CD8-positive, alpha-beta memory T cell (primary cell): ENCODE measurements at regions not wholly inside any gene's neighbourhood (a gene's known extent, or its start where the extent isn't known, plus 50 kb on each side); places are given as distances from the start of the nearest gene placed in this dataset.

Experiments used
- CTCF ChIA-PET: fragments of 350-600 bp; sonication (Branson Sonifier 250); formaldehyde crosslinking; loops from one replicate; lab custom pipeline; 2021; ENCODE audit warnings: antibody characterized with exemption; lab: Charles Lee
- POLR2A ChIA-PET: fragments of 350-600 bp; sonication (Branson Sonifier 250); formaldehyde crosslinking; loops from one replicate; lab custom pipeline; 2021; ENCODE audit warnings: antibody characterized with exemption; lab: Charles Lee
- DNase-seq, 5 donors: peaks; one replicate each; pipeline versions ENCODE4 v3.0.0 to v3.0.0-alpha.2; 2020 to 2022; ENCODE audit warnings: mixed read lengths in 1 of 5
- H3K27ac ChIP-seq: one replicate; pipeline ENCODE4 v1.7.0; 2013; ENCODE audit warnings: low read depth, mild to moderate bottlenecking, low read length, moderate library complexity
- H3K27me3 ChIP-seq: 2 replicates; pipeline ENCODE4 v1.7.0; 2013; ENCODE audit warnings: low read length, mild to moderate bottlenecking; ENCODE audit not compliant: insufficient read depth, poor library complexity, severe bottlenecking
- H3K36me3 ChIP-seq: 2 replicates; pipeline ENCODE4 v1.7.0; 2013; ENCODE audit warnings: mild to moderate bottlenecking, low read length, moderate library complexity; ENCODE audit not compliant: insufficient read depth
- H3K4me1 ChIP-seq: 2 replicates; pipeline ENCODE4 v1.7.0; 2013; ENCODE audit warnings: mild to moderate bottlenecking, low read length, moderate library complexity; ENCODE audit not compliant: insufficient read depth
- H3K4me3 ChIP-seq: 2 replicates; pipeline ENCODE4 v1.7.0; 2013; ENCODE audit warnings: mild to moderate bottlenecking, low read length
- H3K9me3 ChIP-seq: 2 replicates; pipeline ENCODE4 v1.7.0; 2013; ENCODE audit warnings: mild to moderate bottlenecking, low read length
- H3K27ac Mint-ChIP-seq, 8 donors: one replicate each; pipeline ENCODE4 v1.8.0; 2020 to 2021; ENCODE audit warnings: mixed read lengths in 8 of 8, mild to moderate bottlenecking in 6 of 8, inconsistent platforms in 3 of 8, moderate library complexity in 3 of 8
- H3K27me3 Mint-ChIP-seq, 2 donors: one replicate each; pipeline ENCODE4 v1.8.0; 2020 to 2021; ENCODE audit warnings: mixed read lengths in 2 of 2, mild to moderate bottlenecking in 1 of 2, moderate library complexity in 1 of 2
- H3K36me3 Mint-ChIP-seq, 3 donors: one replicate each; pipeline ENCODE4 v1.8.0; 2020 to 2021; ENCODE audit warnings: mixed read lengths in 3 of 3, inconsistent platforms in 1 of 3, mild to moderate bottlenecking in 1 of 3
- H3K4me1 Mint-ChIP-seq, 3 donors: one replicate each; pipeline ENCODE4 v1.8.0; 2020 to 2021; ENCODE audit warnings: mixed read lengths in 3 of 3, inconsistent platforms in 1 of 3, mild to moderate bottlenecking in 1 of 3
- H3K4me3 Mint-ChIP-seq, 7 donors: one replicate each; pipeline ENCODE4 v1.8.0; 2020 to 2021; ENCODE audit warnings: mixed read lengths in 7 of 7, mild to moderate bottlenecking in 6 of 7, moderate library complexity in 4 of 7, inconsistent platforms in 2 of 7
- H3K9me3 Mint-ChIP-seq, 5 donors: one replicate each; pipeline ENCODE4 v1.8.0; 2020 to 2022; ENCODE audit warnings: mixed read lengths in 5 of 5, mild to moderate bottlenecking in 3 of 5, moderate library complexity in 2 of 5, inconsistent platforms in 1 of 5

GRCh38 chr5:168027007-168027406, 264.4 kb upstream of the WWC1 start:
- CTCF ChIA-PET: interaction anchor here (1.0 kb wide), 1 partner anchor 10 kb away, joined by 3 read pairs; no protein-coding TSS in a partner anchor
- Histone ChIP-seq H3K9me3 (no peaks in the 10 kb centered on the region), H3K4me1 (no peaks in the 10 kb centered on the region), H3K27ac (no peak overlapping the region), H3K36me3 (no peaks in the 10 kb centered on the region), H3K27me3 (no peaks in the 10 kb centered on the region), H3K4me3 (no peak overlapping the region)
- Mint-ChIP-seq H3K36me3 (peaks cover 0 to 1% (median 0%) of the 10 kb centered on the region in 3 donors), H3K27me3 (peaks cover 0 to under 1% of the 10 kb centered on the region in 2 donors), H3K9me3 (peaks cover 0 to 3% (median 0%) of the 10 kb centered on the region in 5 donors), H3K27ac (no peak overlapping the region), H3K4me3 (no peak overlapping the region), H3K4me1 (no peaks in the 10 kb centered on the region)
- POLR2A ChIA-PET: no interaction called here
- no peak for DNase-seq

- Mint-ChIP-seq H3K4me3 (no peak overlapping the region), H3K4me1 (no peaks in the 10 kb centered on the region), H3K36me3 (peaks cover 0 to 1% (median 0%) of the 10 kb centered on the region in 3 donors), H3K9me3 (peaks cover 0 to 3% (median 0%) of the 10 kb centered on the region in 5 donors), H3K27me3 (peaks cover 1 to 4% of the 10 kb centered on the region in 2 donors), H3K27ac (no peak overlapping the region)
- POLR2A ChIA-PET: no interaction called here
- DNase-seq: no peak
- H3K27me3 ChIP-seq: no peaks in the 10 kb centered on the region
- no peaks in the 10 kb centered on the region for H3K36me3 ChIP-seq
- CTCF ChIA-PET: no interaction called here
- no peak overlapping the region for H3K27ac ChIP-seq
- H3K4me1 ChIP-seq: no peaks in the 10 kb centered on the region
- no peak overlapping the region for H3K4me3 ChIP-seq
- no peaks in the 10 kb centered on the region for H3K9me3 ChIP-seq
Observed at GRCh38 chr5:168030912-168031311, 260.5 kb upstream of the WWC1 start.

GRCh38 chr5:168031614-168032013, 259.8 kb upstream of the WWC1 start:
- peaks cover 1 to 4% of the 10 kb centered on the region in 2 donors for H3K27me3 Mint-ChIP-seq
- no peak overlapping the region for H3K27ac Mint-ChIP-seq
- DNase-seq: no peak
- Histone ChIP-seq H3K36me3 (no peaks in the 10 kb centered on the region), H3K27ac (no peak overlapping the region), H3K9me3 (no peaks in the 10 kb centered on the region), H3K4me1 (no peaks in the 10 kb centered on the region), H3K27me3 (no peaks in the 10 kb centered on the region), H3K4me3 (no peak overlapping the region)
- no peak overlapping the region for H3K4me3 Mint-ChIP-seq
- H3K4me1 Mint-ChIP-seq: no peaks in the 10 kb centered on the region
- H3K9me3 Mint-ChIP-seq: peaks cover 0 to 3% (median 0%) of the 10 kb centered on the region in 5 donors
- POLR2A ChIA-PET: no interaction called here
- CTCF ChIA-PET: no interaction called here
- H3K36me3 Mint-ChIP-seq: peaks cover 0 to 1% (median 0%) of the 10 kb centered on the region in 3 donors

GRCh38 chr5:168039039-168039438, 252.4 kb upstream of the WWC1 start:
- no peaks in the 10 kb centered on the region for H3K4me1 Mint-ChIP-seq
- no peak overlapping the region for H3K4me3 ChIP-seq
- POLR2A ChIA-PET: no interaction called here
- no peak overlapping the region for H3K27ac Mint-ChIP-seq
- H3K27me3 ChIP-seq: no peaks in the 10 kb centered on the region
- CTCF ChIA-PET: no interaction called here
- H3K27ac ChIP-seq: no peak overlapping the region
- no peaks in the 10 kb centered on the region for H3K27me3 Mint-ChIP-seq
- no peaks in the 10 kb centered on the region for H3K36me3 ChIP-seq
- H3K36me3 Mint-ChIP-seq: no peaks in the 10 kb centered on the region
- H3K9me3 ChIP-seq: no peaks in the 10 kb centered on the region
- H3K9me3 Mint-ChIP-seq: peaks cover 0 to 4% (median 0%) of the 10 kb centered on the region in 5 donors
- no peak for DNase-seq
- no peak overlapping the region for H3K4me3 Mint-ChIP-seq
- no peaks in the 10 kb centered on the region for H3K4me1 ChIP-seq

- H3K36me3 ChIP-seq: no peaks in the 10 kb centered on the region
- H3K4me3 ChIP-seq: no peak overlapping the region
- Mint-ChIP-seq H3K36me3 (no peaks in the 10 kb centered on the region), H3K27me3 (no peaks in the 10 kb centered on the region), H3K9me3 (peaks cover 0 to 4% (median 0%) of the 10 kb centered on the region in 5 donors), H3K4me3 (no peak overlapping the region), H3K4me1 (no peaks in the 10 kb centered on the region), H3K27ac (no peak overlapping the region)
- ChIA-PET CTCF (no interaction called here), POLR2A (no interaction called here)
- no peaks in the 10 kb centered on the region for H3K9me3 ChIP-seq
- no peaks in the 10 kb centered on the region for H3K4me1 ChIP-seq
- no peak overlapping the region for H3K27ac ChIP-seq
- no peak for DNase-seq
- no peaks in the 10 kb centered on the region for H3K27me3 ChIP-seq
Observed at GRCh38 chr5:168039566-168040248, 251.7 kb upstream of the WWC1 start.

GRCh38 chr5:168041583-168041982, 249.9 kb upstream of the WWC1 start:
- POLR2A ChIA-PET: no interaction called here
- H3K27me3 ChIP-seq: no peaks in the 10 kb centered on the region

GRCh38 chr5:168042284-168043068, 249.0 kb upstream of the WWC1 start:
- no peaks in the 10 kb centered on the region for H3K4me1 ChIP-seq
- Mint-ChIP-seq H3K4me1 (no peaks in the 10 kb centered on the region), H3K36me3 (no peaks in the 10 kb centered on the region), H3K4me3 (no peak overlapping the region), H3K9me3 (peaks cover 0 to 4% (median 0%) of the 10 kb centered on the region in 5 donors), H3K27me3 (no peaks in the 10 kb centered on the region), H3K27ac (no peak overlapping the region)
- no peak overlapping the region for H3K4me3 ChIP-seq
- H3K9me3 ChIP-seq: no peaks in the 10 kb centered on the region
- no peaks in the 10 kb centered on the region for H3K27me3 ChIP-seq
- POLR2A ChIA-PET: no interaction called here
- H3K36me3 ChIP-seq: no peaks in the 10 kb centered on the region
- no peak overlapping the region for H3K27ac ChIP-seq
- CTCF ChIA-PET: no interaction called here
- no peak for DNase-seq

More at GRCh38 chr5:168041583-168041982, 249.9 kb upstream of the WWC1 start:
- Histone ChIP-seq H3K36me3 (no peaks in the 10 kb centered on the region), H3K4me3 (no peak overlapping the region), H3K4me1 (no peaks in the 10 kb centered on the region), H3K9me3 (no peaks in the 10 kb centered on the region), H3K27ac (no peak overlapping the region)
- DNase-seq: no peak
- Mint-ChIP-seq H3K36me3 (no peaks in the 10 kb centered on the region), H3K27me3 (no peaks in the 10 kb centered on the region), H3K27ac (no peak overlapping the region), H3K4me1 (no peaks in the 10 kb centered on the region), H3K9me3 (peaks cover 0 to 4% (median 0%) of the 10 kb centered on the region in 5 donors), H3K4me3 (no peak overlapping the region)
- CTCF ChIA-PET: no interaction called here

GRCh38 chr5:168046163-168046562, 245.3 kb upstream of the WWC1 start:
- Histone ChIP-seq H3K27ac (no peak overlapping the region), H3K4me1 (no peaks in the 10 kb centered on the region), H3K4me3 (no peak overlapping the region), H3K36me3 (no peaks in the 10 kb centered on the region), H3K27me3 (no peaks in the 10 kb centered on the region), H3K9me3 (no peaks in the 10 kb centered on the region)
- Mint-ChIP-seq H3K9me3 (peaks cover 0 to 6% (median 0%) of the 10 kb centered on the region in 5 donors), H3K36me3 (no peaks in the 10 kb centered on the region), H3K4me3 (no peak overlapping the region), H3K4me1 (no peaks in the 10 kb centered on the region), H3K27me3 (no peaks in the 10 kb centered on the region), H3K27ac (no peak overlapping the region)
- ChIA-PET CTCF (no interaction called here), POLR2A (no interaction called here)
- no peak for DNase-seq
